Activated T-helper 17 cell treated with anti-CD3 and anti-CD28 coated beads, Interleukin-2, amount 50 U/mL, for 72 hours (primary cell): ENCODE measurements at regions not wholly inside any gene's neighbourhood (a gene's known extent, or its start where the extent isn't known, plus 50 kb on each side); places are given as distances from the start of the nearest gene placed in this dataset.

ENCODE experiments used
- ATAC-seq: fragments of 150-1000 bp; cut with Tn5 transposase; replicated peaks from 2 replicates; pipeline ENCODE4 v1.10.0; 2021; ENCODE audit warnings: mild to moderate bottlenecking, moderate library complexity
- H3K27ac Mint-ChIP-seq: one replicate; pipeline ENCODE4 v1.8.0; 2022; ENCODE audit warnings: mixed read lengths
- H3K27me3 Mint-ChIP-seq: one replicate; pipeline ENCODE4 v1.8.0; 2022; ENCODE audit warnings: mixed read lengths
- H3K36me3 Mint-ChIP-seq: one replicate; pipeline ENCODE4 v1.8.0; 2022; ENCODE audit warnings: low read depth, mild to moderate bottlenecking, mixed read lengths
- H3K4me1 Mint-ChIP-seq: one replicate; pipeline ENCODE4 v1.8.0; 2022; ENCODE audit warnings: mixed read lengths
- H3K4me3 Mint-ChIP-seq: one replicate; pipeline ENCODE4 v1.8.0; 2022; ENCODE audit warnings: mild to moderate bottlenecking, mixed read lengths
- H3K9me3 Mint-ChIP-seq: one replicate; pipeline ENCODE4 v1.8.0; 2022; ENCODE audit warnings: mixed read lengths

DNA sequence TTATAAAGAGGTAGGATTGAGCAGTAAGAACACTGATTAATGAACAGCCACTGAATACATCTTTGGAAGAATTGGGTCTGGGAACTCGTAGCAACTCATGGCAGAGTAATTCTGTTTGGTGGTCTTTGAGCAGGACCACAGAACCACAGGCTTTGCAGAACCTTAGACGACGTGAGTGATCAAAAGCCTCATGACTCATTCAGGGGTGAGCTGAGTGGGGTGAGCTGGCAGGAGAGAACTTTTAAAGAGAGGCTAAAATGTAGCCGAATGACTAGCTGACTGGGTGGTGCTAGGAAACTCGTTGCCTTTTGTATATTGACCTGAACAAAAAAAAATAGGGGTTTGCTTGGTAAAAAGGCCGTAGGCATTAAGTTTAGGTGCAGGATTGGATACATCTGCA, 313.8 kb downstream of the TGFB2 start:
- no peak overlapping the region for H3K4me3 Mint-ChIP-seq
- H3K9me3 Mint-ChIP-seq = no peaks in the 10 kb centered on the region
- H3K36me3 Mint-ChIP-seq = no peaks in the 10 kb centered on the region
- H3K27me3 Mint-ChIP-seq = peaks cover 9% of the 10 kb centered on the region
- no peak for ATAC-seq
- H3K4me1 Mint-ChIP-seq = no peaks in the 10 kb centered on the region
- H3K27ac Mint-ChIP-seq = no peak overlapping the region

GRCh38 chr1:218659911-218660677, 315.0 kb downstream of the TGFB2 start:
- no peak overlapping the region for H3K4me3 Mint-ChIP-seq
- ATAC-seq = no peak
- no peaks in the 10 kb centered on the region for H3K4me1 Mint-ChIP-seq
- H3K27ac Mint-ChIP-seq = no peak overlapping the region
- no peaks in the 10 kb centered on the region for H3K9me3 Mint-ChIP-seq
- H3K36me3 Mint-ChIP-seq = no peaks in the 10 kb centered on the region
- H3K27me3 Mint-ChIP-seq = peaks cover 9% of the 10 kb centered on the region

GRCh38 chr1:218660678-218661053, 315.5 kb downstream of the TGFB2 start:
- H3K9me3 Mint-ChIP-seq = no peaks in the 10 kb centered on the region
- ATAC-seq = no peak
- H3K27me3 Mint-ChIP-seq = peaks cover 5% of the 10 kb centered on the region

DNA sequence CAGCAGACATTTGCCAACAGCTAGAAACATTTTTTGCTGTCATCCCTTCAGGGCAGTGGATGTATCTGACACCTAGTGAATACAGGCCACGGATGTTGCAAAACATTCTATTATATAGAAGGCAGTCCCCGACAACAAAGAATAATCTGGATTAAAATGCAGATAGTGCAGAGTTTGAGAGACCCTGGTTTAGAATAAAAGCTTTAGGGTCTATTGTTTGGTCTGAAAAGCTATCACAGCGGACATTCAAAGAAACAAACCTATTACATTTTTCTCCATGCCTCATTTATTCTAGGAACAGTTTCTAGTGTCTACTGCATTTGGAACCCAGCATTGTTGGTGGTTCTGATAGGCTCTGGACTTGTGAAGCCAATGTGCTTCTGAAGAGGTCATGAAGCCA, 316.3 kb downstream of the TGFB2 start:
- Mint-ChIP-seq H3K27ac (no peak overlapping the region), H3K9me3 (no peaks in the 10 kb centered on the region), H3K27me3 (peaks cover 5% of the 10 kb centered on the region), H3K4me1 (no peaks in the 10 kb centered on the region), H3K4me3 (no peak overlapping the region), H3K36me3 (no peaks in the 10 kb centered on the region)
- no peak for ATAC-seq

More at GRCh38 chr1:218660678-218661053, 315.5 kb downstream of the TGFB2 start:
- no peak overlapping the region for H3K27ac Mint-ChIP-seq
- no peaks in the 10 kb centered on the region for H3K4me1 Mint-ChIP-seq
- H3K36me3 Mint-ChIP-seq = no peaks in the 10 kb centered on the region
- H3K4me3 Mint-ChIP-seq = no peak overlapping the region

DNA sequence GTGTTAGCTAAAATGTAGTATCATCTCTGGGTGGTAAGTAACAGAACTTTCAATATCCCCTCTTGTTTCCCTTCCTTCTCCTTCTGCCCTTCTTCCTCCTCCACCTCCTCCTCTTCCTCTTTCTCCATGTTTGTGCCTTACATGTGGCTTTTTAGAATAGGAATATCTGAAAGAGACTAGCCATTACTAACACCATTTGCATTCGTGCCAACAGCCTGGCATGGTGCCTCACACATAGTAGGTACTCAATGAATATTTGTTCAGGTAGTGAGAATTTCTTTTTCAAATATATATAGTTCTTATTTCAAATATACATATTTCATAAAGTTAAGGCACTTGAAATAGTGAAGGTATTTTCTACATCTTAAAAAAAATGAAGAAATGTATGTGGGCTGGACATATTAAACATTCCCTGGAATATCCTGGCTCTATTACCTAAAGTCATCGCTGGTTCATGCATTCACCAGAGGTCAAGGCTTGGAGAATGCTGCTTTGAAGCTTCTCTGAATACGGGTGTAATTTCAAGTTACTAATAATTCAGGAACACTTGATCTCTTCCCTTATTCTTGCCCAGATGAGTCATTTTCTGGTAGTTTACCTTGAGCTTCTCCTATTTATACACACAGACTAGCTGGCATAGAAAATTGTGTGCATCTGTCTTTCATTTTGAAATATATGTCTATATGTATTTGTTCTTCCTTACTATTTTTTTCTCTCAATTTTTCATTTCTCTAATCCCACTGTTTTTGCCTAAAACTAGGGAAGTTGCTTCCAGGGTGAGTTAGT, 319.4 kb downstream of the TGFB2 start:
- no peaks in the 10 kb centered on the region for H3K36me3 Mint-ChIP-seq
- no peaks in the 10 kb centered on the region for H3K9me3 Mint-ChIP-seq
- no peak for ATAC-seq
- H3K4me1 Mint-ChIP-seq = no peaks in the 10 kb centered on the region
- H3K27me3 Mint-ChIP-seq = no peaks in the 10 kb centered on the region
- no peak overlapping the region for H3K4me3 Mint-ChIP-seq
- no peak overlapping the region for H3K27ac Mint-ChIP-seq

DNA sequence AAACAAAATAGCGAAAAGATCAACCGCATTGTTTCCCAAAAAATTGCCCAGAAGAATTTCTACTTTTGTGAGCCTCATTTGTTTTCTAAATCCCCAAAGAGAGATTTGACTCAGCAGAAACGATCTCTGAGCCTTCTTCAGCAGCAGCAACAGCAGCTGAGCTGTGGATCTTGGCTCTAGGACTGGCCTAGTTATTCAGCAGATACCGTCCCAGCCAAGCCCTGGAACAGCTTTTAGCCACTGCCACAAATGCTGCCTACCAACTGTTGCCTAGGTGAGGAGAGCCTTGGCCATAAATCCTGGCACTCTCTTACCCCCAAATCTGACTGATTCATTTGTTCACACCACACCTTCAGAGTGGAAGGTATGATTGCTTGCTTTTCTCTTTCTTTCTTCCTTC, 320.1 kb downstream of the TGFB2 start:
- Mint-ChIP-seq H3K4me1 (no peaks in the 10 kb centered on the region), H3K27me3 (no peaks in the 10 kb centered on the region), H3K36me3 (no peaks in the 10 kb centered on the region), H3K9me3 (peaks cover 2% of the 10 kb centered on the region), H3K27ac (no peak overlapping the region), H3K4me3 (no peak overlapping the region)
- no peak for ATAC-seq

GRCh38 chr1:218666263-218666662, 321.1 kb downstream of the TGFB2 start:
- ATAC-seq = no peak
- Mint-ChIP-seq H3K4me3 (no peak overlapping the region), H3K9me3 (peaks cover 6% of the 10 kb centered on the region), H3K27ac (no peak overlapping the region), H3K27me3 (no peaks in the 10 kb centered on the region), H3K4me1 (no peaks in the 10 kb centered on the region), H3K36me3 (no peaks in the 10 kb centered on the region)

- no peak for ATAC-seq
- Mint-ChIP-seq H3K27ac (no peak overlapping the region), H3K36me3 (no peaks in the 10 kb centered on the region), H3K9me3 (peaks cover 6% of the 10 kb centered on the region), H3K27me3 (no peaks in the 10 kb centered on the region), H3K4me1 (no peaks in the 10 kb centered on the region), H3K4me3 (no peak overlapping the region)
Observed at GRCh38 chr1:218667781-218668516, 322.8 kb downstream of the TGFB2 start.

DNA sequence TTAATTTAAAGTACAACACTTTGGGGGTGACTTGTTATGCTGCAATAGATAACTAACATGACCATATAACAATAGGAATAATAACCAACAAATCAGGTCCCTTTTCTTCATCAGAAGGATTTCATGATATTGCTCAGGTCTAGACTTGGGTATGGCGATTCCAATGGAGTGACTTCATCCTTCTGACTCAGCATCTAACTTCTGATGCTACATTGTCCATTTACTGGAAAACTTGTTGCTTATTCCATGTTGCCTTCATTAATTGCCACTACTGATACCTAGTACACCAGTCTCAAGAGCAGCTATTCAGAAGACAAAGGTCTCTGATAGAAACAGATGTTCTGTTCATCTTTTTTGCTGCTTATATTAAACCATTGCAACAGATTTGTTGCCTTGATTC, 324.3 kb downstream of the TGFB2 start:
- H3K27ac Mint-ChIP-seq = no peak overlapping the region
- peaks cover 6% of the 10 kb centered on the region for H3K9me3 Mint-ChIP-seq
- H3K4me3 Mint-ChIP-seq = no peak overlapping the region
- no peaks in the 10 kb centered on the region for H3K4me1 Mint-ChIP-seq
- ATAC-seq = no peak
- no peaks in the 10 kb centered on the region for H3K36me3 Mint-ChIP-seq
- no peaks in the 10 kb centered on the region for H3K27me3 Mint-ChIP-seq

- Mint-ChIP-seq H3K27me3 (no peaks in the 10 kb centered on the region), H3K36me3 (no peaks in the 10 kb centered on the region), H3K4me1 (no peaks in the 10 kb centered on the region), H3K4me3 (no peak overlapping the region), H3K9me3 (peaks cover 6% of the 10 kb centered on the region), H3K27ac (no peak overlapping the region)
- no peak for ATAC-seq
Observed at GRCh38 chr1:218670875-218671274, 325.7 kb downstream of the TGFB2 start.

- no peak for ATAC-seq
- H3K27me3 Mint-ChIP-seq = no peaks in the 10 kb centered on the region
- no peaks in the 10 kb centered on the region for H3K4me1 Mint-ChIP-seq
- peaks cover 6% of the 10 kb centered on the region for H3K9me3 Mint-ChIP-seq
- no peaks in the 10 kb centered on the region for H3K36me3 Mint-ChIP-seq
- no peak overlapping the region for H3K4me3 Mint-ChIP-seq
- no peak overlapping the region for H3K27ac Mint-ChIP-seq
Observed at GRCh38 chr1:218671573-218671972, 326.4 kb downstream of the TGFB2 start.

DNA sequence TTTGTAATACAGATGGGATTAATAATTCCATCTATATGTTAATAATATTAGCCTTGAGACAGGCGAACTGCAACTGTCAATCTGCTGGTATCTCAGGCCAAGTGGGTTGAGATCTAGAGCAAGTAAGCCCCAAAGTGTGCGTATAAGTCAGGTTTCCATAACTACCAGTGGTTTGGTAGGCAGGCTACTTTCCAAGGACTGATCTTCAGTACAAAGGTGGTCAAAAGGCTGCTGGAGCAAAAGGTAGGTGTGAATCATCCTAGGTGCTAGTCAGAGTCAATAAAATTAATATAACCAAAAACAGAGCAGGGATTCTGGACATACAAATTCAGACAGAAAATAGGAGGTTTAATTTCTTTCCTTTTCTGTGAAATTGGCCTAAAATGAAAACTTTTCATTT, 328.0 kb downstream of the TGFB2 start:
- H3K27me3 Mint-ChIP-seq = no peaks in the 10 kb centered on the region
- no peaks in the 10 kb centered on the region for H3K4me1 Mint-ChIP-seq
- H3K9me3 Mint-ChIP-seq = peaks cover 6% of the 10 kb centered on the region
- no peak for ATAC-seq
- no peaks in the 10 kb centered on the region for H3K36me3 Mint-ChIP-seq
- no peak overlapping the region for H3K4me3 Mint-ChIP-seq
- H3K27ac Mint-ChIP-seq = no peak overlapping the region

- H3K27ac Mint-ChIP-seq = no peak overlapping the region
- no peaks in the 10 kb centered on the region for H3K4me1 Mint-ChIP-seq
- no peak overlapping the region for H3K4me3 Mint-ChIP-seq
- peaks cover 6% of the 10 kb centered on the region for H3K9me3 Mint-ChIP-seq
- H3K36me3 Mint-ChIP-seq = no peaks in the 10 kb centered on the region
- no peaks in the 10 kb centered on the region for H3K27me3 Mint-ChIP-seq
- no peak for ATAC-seq
Observed at GRCh38 chr1:218674280-218674773, 329.2 kb downstream of the TGFB2 start.

- Mint-ChIP-seq H3K9me3 (no peaks in the 10 kb centered on the region), H3K4me3 (no peak overlapping the region)
- no peak for ATAC-seq
Observed at GRCh38 chr1:218677026-218677425, 331.9 kb downstream of the TGFB2 start.

More at GRCh38 chr1:218677026-218677425, 331.9 kb downstream of the TGFB2 start:
- no peaks in the 10 kb centered on the region for H3K4me1 Mint-ChIP-seq
- H3K27ac Mint-ChIP-seq = no peak overlapping the region
- no peaks in the 10 kb centered on the region for H3K36me3 Mint-ChIP-seq
- H3K27me3 Mint-ChIP-seq = no peaks in the 10 kb centered on the region
